ENCODE measurements at regions not wholly inside any gene's neighbourhood (a gene's known extent, or its start where the extent isn't known, plus 50 kb on each side); places are given as distances from the start of the nearest gene placed in this dataset.
A peak's percentile ranks its signal among the peaks of the same experiment; 100 is the strongest.

- Histone ChIP-seq H2AFZ (ENCODE audit: control insufficient read depth, low read depth, low read length) (no peak overlapping the region), H3K36me3 (ENCODE audit: control insufficient read depth in 2 of 2, insufficient read depth in 2 of 2, low read length in 1 of 2) (no peaks in the 10 kb centered on the region), H3K9me3 (replicated peaks; ENCODE audit: control insufficient read depth, insufficient read depth, low read length) (no peaks in the 10 kb centered on the region), H4K20me1 (ENCODE audit: control insufficient read depth, insufficient read depth) (no peaks in the 10 kb centered on the region), H3K4me3 (no peak overlapping the region), H3K27ac (ENCODE audit: control insufficient read depth, insufficient read depth) (no peak overlapping the region), H3K79me2 (ENCODE audit: control insufficient read depth, insufficient read depth, low read length) (no peaks in the 10 kb centered on the region), H3K9ac (ENCODE audit: control insufficient read depth, insufficient read depth, low read length) (no peak overlapping the region), H3K4me1 (ENCODE audit: control insufficient read depth, insufficient read depth, low read length) (no peaks in the 10 kb centered on the region), H3K27me3 (replicated peaks in 1 of 2; ENCODE audit: control insufficient read depth in 2 of 2, insufficient read depth in 2 of 2, low read length in 1 of 2) (no peaks in the 10 kb centered on the region), H3K4me2 (ENCODE audit: control insufficient read depth, insufficient read depth) (no peak overlapping the region)
- TF ChIP-seq SRF (IDR thresholded peaks at IDR 0.05; ENCODE audit: low read depth in 2 of 2, low read length in 2 of 2) (0 out of 4 replicates have a peak, but pooled peaks of 1 of the 2 experiments have one; percentile 8), EZH2 (IDR thresholded peaks at IDR 0.05; ENCODE audit: borderline replicate concordance, control insufficient read depth, low read depth, low read length) (no peak)
- no peak for FAIRE-seq
- SMC1A ChIA-PET (ENCODE audit: uncharacterized antibody, unreplicated experiment), result interaction anchor here (0.6 to 1.1 kb wide), 2 partner anchors 10 to 68 kb away, joined by 3 read pairs; no protein-coding TSS in a partner anchor
- BruUV-seq (replicated peaks), result no TSS peak
- POLR2A ChIA-PET, result no interaction called here
- DNase-seq (ENCODE audit: low read depth, low spot score), result no peak
- CTCF ChIA-PET, result interaction anchor here (1.3 kb wide), 1 partner anchor 181 kb away, joined by 3 read pairs; no protein-coding TSS in a partner anchor
- 50% methylated on average over 5 of the region's 5 CpGs for WGBS (ENCODE audit: insufficient coverage, insufficient replicate concordance, low lambda C conversion rate, missing lambda C conversion rate)
- RAD21 ChIA-PET (ENCODE audit: unreplicated experiment), result no interaction called here
- intact Hi-C loops (cut with micrococcal nuclease; ENCODE audit: unreplicated experiment) (no loop called here), in situ Hi-C loops (cut with MboI) (no loop called here)
- ATAC-seq, result peak; percentile 60
Measured at GRCh38 chr18:35770376-35771014, 189.0 kb downstream of the GALNT1 start.

DNA sequence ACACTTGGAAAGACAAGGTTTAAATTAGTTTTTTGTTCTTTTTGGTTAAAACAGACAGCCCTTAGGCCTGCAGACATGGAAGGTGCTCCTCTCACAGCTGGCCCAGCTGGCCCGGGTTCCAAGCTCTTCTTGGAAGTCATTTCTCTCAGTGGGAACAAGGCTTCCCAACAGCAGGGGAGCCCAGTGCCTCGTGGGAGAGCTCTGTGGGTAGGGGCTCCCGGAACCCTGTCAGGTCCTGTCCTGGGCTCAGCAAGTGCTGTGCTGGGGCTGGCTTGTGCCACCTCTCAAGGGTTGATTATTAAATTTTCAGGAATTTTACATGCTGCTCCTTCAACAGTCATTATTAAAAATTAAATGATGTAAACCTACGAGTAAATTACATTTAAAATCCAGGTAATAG is 189.6 kb downstream of the GALNT1 start:
- TF ChIP-seq MTA2 (IDR thresholded peaks at IDR 0.05; ENCODE audit: low read depth) (no peak), NR2C1 (IDR thresholded peaks at IDR 0.05) (no peak), POLR2AphosphoS2 (IDR thresholded peaks at IDR 0.05; ENCODE audit: low read depth, low read length) (no peak), ZBED1 (IDR thresholded peaks at IDR 0.05; ENCODE audit: borderline replicate concordance) (no peak), SREBF2 (IDR thresholded peaks at IDR 0.05; ENCODE audit: low read length) (no peak), ETV6 (conservative IDR thresholded peaks at IDR 0.05 in 1 of 2, IDR thresholded peaks at IDR 0.05 in 1 of 2; ENCODE audit: borderline replicate concordance in 1 of 2, low read depth in 1 of 2) (no peak)
- Histone ChIP-seq H3K79me2 (ENCODE audit: control insufficient read depth, insufficient read depth, low read length) (no peaks in the 10 kb centered on the region), H3K9me3 (replicated peaks; ENCODE audit: control insufficient read depth, insufficient read depth, low read length) (no peaks in the 10 kb centered on the region), H3K4me3 (no peak overlapping the region), H4K20me1 (ENCODE audit: control insufficient read depth, insufficient read depth) (no peaks in the 10 kb centered on the region), H3K4me1 (ENCODE audit: control insufficient read depth, insufficient read depth, low read length) (no peaks in the 10 kb centered on the region), H3K9ac (ENCODE audit: control insufficient read depth, insufficient read depth, low read length) (no peak overlapping the region), H3K27me3 (replicated peaks in 1 of 2; ENCODE audit: control insufficient read depth in 2 of 2, insufficient read depth in 2 of 2, low read length in 1 of 2) (no peaks in the 10 kb centered on the region), H3K36me3 (ENCODE audit: control insufficient read depth in 2 of 2, insufficient read depth in 2 of 2, low read length in 1 of 2) (no peaks in the 10 kb centered on the region), H3K4me2 (ENCODE audit: control insufficient read depth, insufficient read depth) (no peak overlapping the region), H2AFZ (ENCODE audit: control insufficient read depth, low read depth, low read length) (no peak overlapping the region), H3K27ac (ENCODE audit: control insufficient read depth, insufficient read depth) (no peak overlapping the region)
- ChIA-PET CTCF (no interaction called here), RAD21 (ENCODE audit: unreplicated experiment) (no interaction called here), POLR2A (no interaction called here), SMC1A (ENCODE audit: uncharacterized antibody, unreplicated experiment) (interaction anchor here (0.6 kb wide), 1 partner anchor 69 kb away, joined by 3 read pairs; no protein-coding TSS in a partner anchor)
- FAIRE-seq (no peak), DNase-seq (ENCODE audit: low read depth, low spot score) (no peak), ATAC-seq (no peak)
- no TSS peak for BruUV-seq (replicated peaks)
- intact Hi-C loops (cut with micrococcal nuclease; ENCODE audit: unreplicated experiment) (no loop called here), in situ Hi-C loops (cut with MboI) (no loop called here)
- WGBS (ENCODE audit: insufficient coverage, insufficient replicate concordance, low lambda C conversion rate, missing lambda C conversion rate), result 29% methylated on average over 4 of the region's 4 CpGs
